AG04450 (cell line): ENCODE measurements at regions not wholly inside any gene's neighbourhood (a gene's known extent, or its start where the extent isn't known, plus 50 kb on each side); places are given as distances from the start of the nearest gene placed in this dataset.

Source experiments
- CTCF ChIA-PET: fragments of 300-600, 350-600 bp; formaldehyde crosslinking; extraction: SDS; loops from one replicate; lab custom pipeline; 2022; ENCODE audit warnings: antibody characterized with exemption, inconsistent platforms; lab: Charles Lee
- POLR2A ChIA-PET: fragments of 350-600 bp; formaldehyde crosslinking; extraction: SDS; loops from one replicate; lab custom pipeline; 2021; ENCODE audit warnings: antibody characterized with exemption, inconsistent platforms; lab: Yijun Ruan, JAX
- DNase-seq: peaks from one replicate; pipeline ENCODE4 v3.0.0-alpha.2; 2011; ENCODE audit warnings: low read depth, low spot score
- H3K27ac ChIP-seq: one replicate; pipeline ENCODE4 v1.5.1; 2012; ENCODE audit warnings: low read depth, low read length, control low read depth
- H3K27me3 ChIP-seq: one replicate; pipeline ENCODE4 v1.6.0; 2012; ENCODE audit warnings: low read length; ENCODE audit not compliant: control insufficient read depth, insufficient read depth
- H3K4me3 ChIP-seq: 2 replicates; pipeline ENCODE4 v1.5.1; 2011; ENCODE audit warnings: mild to moderate bottlenecking, low read depth, low read length, control low read depth
- H3K9me3 ChIP-seq: 2 replicates; pipeline ENCODE4 v1.5.1; 2012; ENCODE audit warnings: low read length; ENCODE audit not compliant: control insufficient read depth, insufficient read depth
- CTCF ChIP-seq: IDR thresholded peaks from 2 replicates; pipeline ENCODE4 v1.5.1; 2011; ENCODE audit warnings: low read depth, low read length, control low read depth, inconsistent platforms

GRCh38 chr4:31141832-31142142 lies 421.6 kb downstream of the PCDH7 start:
- ChIA-PET POLR2A (no interaction called here), CTCF (no interaction called here)
- Histone ChIP-seq H3K4me3 (no peak overlapping the region), H3K27ac (no peak overlapping the region), H3K27me3 (no peaks in the 10 kb centered on the region), H3K9me3 (no peaks in the 10 kb centered on the region)
- TF ChIP-seq CTCF, result no peak
- DNase-seq, result no peak

GRCh38 chr4:31146366-31146765 lies 426.2 kb downstream of the PCDH7 start:
- Histone ChIP-seq H3K9me3 (no peaks in the 10 kb centered on the region), H3K27me3 (no peaks in the 10 kb centered on the region), H3K27ac (no peak overlapping the region), H3K4me3 (no peak overlapping the region)
- no peak for DNase-seq
- no peak for TF ChIP-seq CTCF
- CTCF ChIA-PET, result no interaction called here
- POLR2A ChIA-PET, result no interaction called here

- no peak overlapping the region for H3K27ac ChIP-seq
- no peak for TF ChIP-seq CTCF
- no peaks in the 10 kb centered on the region for H3K9me3 ChIP-seq
- no peak overlapping the region for H3K4me3 ChIP-seq
- ChIA-PET POLR2A (no interaction called here), CTCF (interaction anchor here (0.6 kb wide), 1 partner anchor 435 kb away, joined by 3 read pairs; no protein-coding TSS in a partner anchor)
- H3K27me3 ChIP-seq, result no peaks in the 10 kb centered on the region
- DNase-seq, result no peak
Measured at GRCh38 chr4:31148990-31149389, 428.8 kb downstream of the PCDH7 start.

- no peak overlapping the region for H3K27ac ChIP-seq
- no peak for DNase-seq
- no peak overlapping the region for H3K4me3 ChIP-seq
- no peaks in the 10 kb centered on the region for H3K9me3 ChIP-seq
- no peak for TF ChIP-seq CTCF
- ChIA-PET CTCF (no interaction called here), POLR2A (no interaction called here)
- H3K27me3 ChIP-seq, result no peaks in the 10 kb centered on the region
Measured at GRCh38 chr4:31156221-31156620, 436.1 kb downstream of the PCDH7 start.

- H3K4me3 ChIP-seq, result no peak overlapping the region
- DNase-seq, result no peak
- ChIA-PET CTCF (no interaction called here), POLR2A (interaction anchor here (0.6 kb wide), 1 partner anchor 56 kb away, joined by 3 read pairs; no protein-coding TSS in a partner anchor)
- H3K27me3 ChIP-seq, result no peaks in the 10 kb centered on the region
- no peak overlapping the region for H3K27ac ChIP-seq
- no peak for TF ChIP-seq CTCF
- no peaks in the 10 kb centered on the region for H3K9me3 ChIP-seq
Measured at GRCh38 chr4:31160146-31160545, 440.0 kb downstream of the PCDH7 start.
